OCI-LY7 (cell line): ENCODE measurements at regions not wholly inside any gene's neighbourhood (a gene's known extent, or its start where the extent isn't known, plus 50 kb on each side); places are given as distances from the start of the nearest gene placed in this dataset.
"Not testable (repeated sequence)": the region's sequence is repeated elsewhere in the genome, so short reads cannot be mapped to it uniquely, and the experiment has no call there.

Experiments used
- BruUV-seq: library from RNA; stranded (reverse); fragments of 400-500 nt; replicated peaks from 2 replicates; lab custom pipeline; 2021; lab: Mats Ljungman, UMichigan
- CTCF ChIA-PET: fragments of 300-600 bp; sonication (Branson Sonifier 250); formaldehyde crosslinking; loops from one replicate; lab custom pipeline; 2022; ENCODE audit warnings: antibody characterized with exemption; ENCODE audit not compliant: unreplicated experiment; lab: Charles Lee
- POLR2A ChIA-PET: fragments of 300-600 bp; sonication (Branson Sonifier 250); formaldehyde crosslinking; loops from one replicate; lab custom pipeline; 2022; ENCODE audit warnings: antibody characterized with exemption; lab: Charles Lee
- DNase-seq: peaks from one replicate; pipeline ENCODE4 v3.0.0-alpha.2; 2015; ENCODE audit warnings: low spot score
- H2AFZ ChIP-seq: fragments of 200-600 bp; sonication (generic), shearing (Covaris generic); 2 replicates; pipeline ENCODE4 v1.6.1; 2014; ENCODE audit warnings: mild to moderate bottlenecking, antibody characterized with exemption, low read length, moderate library complexity
- H3K27ac ChIP-seq: fragments of 200-600 bp; sonication (generic); 2 replicates; pipeline ENCODE4 v1.5.1; 2014; ENCODE audit warnings: mixed run types, low read depth, mild to moderate bottlenecking, moderate library complexity, low read length, inconsistent platforms; ENCODE audit not compliant: poor library complexity, severe bottlenecking
- H3K36me3 ChIP-seq: fragments of 200-600 bp; sonication (generic); 2 replicates; pipeline ENCODE4 v1.6.1; 2014; ENCODE audit warnings: mild to moderate bottlenecking, antibody characterized with exemption, low read length, moderate library complexity, mixed read lengths; ENCODE audit not compliant: insufficient read depth
- H3K4me1 ChIP-seq: fragments of 200-600 bp; sonication (generic); 2 replicates; pipeline ENCODE4 v1.5.1; 2014; ENCODE audit warnings: mild to moderate bottlenecking, low read length; ENCODE audit not compliant: insufficient read depth, poor library complexity, severe bottlenecking
- H3K4me2 ChIP-seq: fragments of 200-600 bp; sonication (generic); 2 replicates; pipeline ENCODE4 v1.6.1; 2014; ENCODE audit warnings: mild to moderate bottlenecking, low read length
- H3K4me3 ChIP-seq: fragments of 200-600 bp; sonication (generic); 2 replicates; pipeline ENCODE4 v1.5.1; 2014; ENCODE audit warnings: mild to moderate bottlenecking, low read depth, low read length; ENCODE audit not compliant: poor library complexity, severe bottlenecking
- H3K79me2 ChIP-seq: fragments of 200-600 bp; sonication (generic); 2 replicates; pipeline ENCODE4 v1.6.1; 2016; ENCODE audit warnings: low read depth, mild to moderate bottlenecking, low read length, moderate library complexity, mixed read lengths; ENCODE audit not compliant: insufficient read depth
- H3K9me2 ChIP-seq: fragments of 200-600 bp; sonication (generic); 2 replicates; pipeline ENCODE4 v1.6.1; 2016; ENCODE audit warnings: mild to moderate bottlenecking, low read length, mixed read lengths; ENCODE audit not compliant: insufficient read depth
- H3K9me3 ChIP-seq: fragments of 200-600 bp; sonication (generic); 2 replicates; pipeline ENCODE4 v1.6.1; 2014; ENCODE audit warnings: mild to moderate bottlenecking, mixed run types, low read length, mixed read lengths
- H4K20me1 ChIP-seq: fragments of 200-600 bp; sonication (generic); 2 replicates; pipeline ENCODE4 v1.6.1; 2014; ENCODE audit warnings: mild to moderate bottlenecking, antibody characterized with exemption, low read length, moderate library complexity, mixed read lengths; ENCODE audit not compliant: insufficient read depth
- CTCF ChIP-seq: fragments of 200-600 bp; sonication (generic); conservative IDR thresholded peaks from 2 replicates; pipeline ENCODE4 v1.5.1; 2014; ENCODE audit warnings: mild to moderate bottlenecking, antibody characterized with exemption, low read length, moderate library complexity, mixed read lengths
- EZH2phosphoT487 ChIP-seq: fragments of 200-600 bp; sonication (generic); IDR thresholded peaks from 2 replicates; pipeline ENCODE4 v1.6.1; 2018; ENCODE audit warnings: low read depth, borderline replicate concordance, mild to moderate bottlenecking, mixed run types, antibody characterized with exemption, low read length, moderate library complexity, mixed read lengths
- intact Hi-C: fragments of 100-400 bp; cut with micrococcal nuclease; formaldehyde crosslinking; loops from one replicate; pipeline ENCODE4 v1.10.0; 2022; ENCODE audit not compliant: unreplicated experiment

DNA sequence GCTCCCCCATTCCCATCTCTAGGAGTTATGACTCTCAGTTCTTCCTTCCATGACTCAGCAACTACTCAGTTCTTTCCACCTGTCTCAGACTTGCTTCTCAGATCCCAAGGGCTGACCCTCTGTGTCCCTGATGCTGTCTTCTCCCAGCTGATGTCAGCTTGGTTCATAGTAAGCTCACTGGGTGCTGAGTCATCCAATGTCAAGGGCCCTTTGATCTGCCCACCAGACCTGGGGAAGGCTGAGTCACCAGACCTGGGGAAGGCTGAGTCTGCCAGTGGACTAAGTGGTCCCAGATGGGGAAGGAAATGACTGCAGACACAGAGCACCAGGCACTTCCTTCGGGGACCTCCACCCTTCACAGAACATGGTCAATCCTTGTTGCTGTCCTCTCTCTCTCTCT lies 76.1 kb upstream of the ZEB1 start:
- Histone ChIP-seq H3K36me3 (no peaks in the 10 kb centered on the region), H3K4me2 (no peak overlapping the region), H3K4me1 (no peaks in the 10 kb centered on the region), H3K4me3 (no peak overlapping the region), H2AFZ (no peak overlapping the region), H3K9me3 (no peaks in the 10 kb centered on the region), H3K9me2 (no peaks in the 10 kb centered on the region), H4K20me1 (no peaks in the 10 kb centered on the region), H3K79me2 (no peaks in the 10 kb centered on the region), H3K27ac (no peak overlapping the region)
- intact Hi-C loops: no loop called here
- ChIA-PET POLR2A (interaction anchor here (0.7 kb wide), 1 partner anchor 447 kb away, joined by 3 read pairs; no protein-coding TSS in a partner anchor), CTCF (no interaction called here)
- no peak for DNase-seq
- no TSS peak for BruUV-seq
- TF ChIP-seq EZH2phosphoT487 (no peak), CTCF (no peak)

- H3K9me3 ChIP-seq, BruUV-seq, intact Hi-C loops, DNase-seq, H3K4me3 ChIP-seq, CTCF ChIA-PET, H2AFZ ChIP-seq, H3K27ac ChIP-seq, H3K4me1 ChIP-seq, H3K79me2 ChIP-seq, H3K36me3 ChIP-seq, H3K9me2 ChIP-seq, POLR2A ChIA-PET, H4K20me1 ChIP-seq, H3K4me2 ChIP-seq: not testable (repeated sequence)
Measured at GRCh38 chr10:31251118-31251517, 67.9 kb upstream of the ZEB1 start.

- H3K4me3 ChIP-seq: no peak overlapping the region
- no TSS peak for BruUV-seq
- H3K9me2 ChIP-seq: no peaks in the 10 kb centered on the region
- TF ChIP-seq EZH2phosphoT487: no peak
- no peak for TF ChIP-seq CTCF
- POLR2A ChIA-PET: no interaction called here
- no peak overlapping the region for H2AFZ ChIP-seq
- no peaks in the 10 kb centered on the region for H3K4me1 ChIP-seq
- no peaks in the 10 kb centered on the region for H3K36me3 ChIP-seq
- no peak for DNase-seq
- no peak overlapping the region for H3K4me2 ChIP-seq
- no peaks in the 10 kb centered on the region for H3K9me3 ChIP-seq
- intact Hi-C loops: no loop called here
- H4K20me1 ChIP-seq: no peaks in the 10 kb centered on the region
- no peak overlapping the region for H3K27ac ChIP-seq
- no peaks in the 10 kb centered on the region for H3K79me2 ChIP-seq
- CTCF ChIA-PET: no interaction called here
Measured at GRCh38 chr10:31253237-31253636, 65.8 kb upstream of the ZEB1 start.
